Suprapubic skin (tissue), 4 donors: ENCODE measurements at regions not wholly inside any gene's neighbourhood (a gene's known extent, or its start where the extent isn't known, plus 50 kb on each side); places are given as distances from the start of the nearest gene placed in this dataset.

Experiments used
- CTCF ChIP-seq, 2 donors: fragments of 200-600 bp in 1 of 2; fragments of 450-650 bp in 1 of 2; sonication (generic) in 1 of 2; IDR thresholded peaks; one replicate each; pipeline ENCODE4 v1.5.1; 2016 to 2019; ENCODE audit warnings: antibody characterized with exemption in 2 of 2, mild to moderate bottlenecking in 1 of 2, moderate library complexity in 1 of 2
- EP300 ChIP-seq: sonication (generic); formaldehyde crosslinking; IDR thresholded peaks from one replicate; pipeline ENCODE4 v1.6.1; 2017; ENCODE audit warnings: antibody characterized with exemption
- POLR2A ChIP-seq, 2 donors: fragments of 450-650 bp; IDR thresholded peaks; one replicate each; pipeline ENCODE4 v1.6.1; 2017; ENCODE audit warnings: antibody characterized with exemption in 2 of 2, mild to moderate bottlenecking in 2 of 2, moderate library complexity in 2 of 2
- POLR2AphosphoS5 ChIP-seq, 3 donors: sonication (generic); formaldehyde crosslinking; IDR thresholded peaks; one replicate each; pipeline ENCODE4 v1.6.1; 2017; ENCODE audit warnings: antibody characterized with exemption in 3 of 3

GRCh38 chr3:163753033-163753432 lies 1325.3 kb downstream of the SI start:
- no peak for TF ChIP-seq CTCF (IDR thresholded peaks at IDR 0.05)
- no peak for TF ChIP-seq POLR2A (IDR thresholded peaks at IDR 0.05)
- TF ChIP-seq POLR2AphosphoS5 (IDR thresholded peaks at IDR 0.05), result no peak
- TF ChIP-seq EP300, result no peak
